ENCODE measurements at regions not wholly inside any gene's neighbourhood (a gene's known extent, or its start where the extent isn't known, plus 50 kb on each side); places are given as distances from the start of the nearest gene placed in this dataset.
"Not testable (repeated sequence)": the region's sequence is repeated elsewhere in the genome, so short reads cannot be mapped to it uniquely, and the experiment has no call there.

- H3K27ac ChIP-seq (ENCODE audit: extremely low read length, insufficient read depth, low read length); POLR2A ChIA-PET; CTCF ChIA-PET (ENCODE audit: low intra/inter-chr PET ratio, low total read pairs); H3K36me3 ChIP-seq (replicated peaks in 1 of 2; ENCODE audit: control insufficient read depth in 1 of 2, insufficient read depth in 2 of 2, low read length in 2 of 2); H3K9me3 ChIP-seq (ENCODE audit: low read length); FAIRE-seq; H3K4me1 ChIP-seq (ENCODE audit: insufficient read depth, low read length); H3K4me2 ChIP-seq (ENCODE audit: low read depth, low read length); in situ Hi-C loops (cut with HindIII; ENCODE audit: extremely low pct_ligation_motif_present, low pct_unique_long_range_greater_than_20kb); H3K79me2 ChIP-seq (ENCODE audit: insufficient read depth, low read length); BruUV-seq (replicated peaks); ATAC-seq; H3K27me3 ChIP-seq (ENCODE audit: control insufficient read depth in 1 of 2, insufficient read depth in 2 of 2, low read length in 2 of 2); H4K20me1 ChIP-seq (ENCODE audit: insufficient read depth, low read length); H2AFZ ChIP-seq (ENCODE audit: low read length); H3K9ac ChIP-seq (ENCODE audit: insufficient read depth, low read depth, low read length); intact Hi-C loops (cut with micrococcal nuclease; ENCODE audit: unreplicated experiment); DNase-seq (ENCODE audit: low spot score); H3K4me3 ChIP-seq (replicated peaks in 1 of 3; ENCODE audit: insufficient read depth in 1 of 3, low read depth in 2 of 3, low read length in 3 of 3): not testable (repeated sequence)
- 79% methylated on average over 9 of the region's 40 CpGs for WGBS (ENCODE audit: low lambda C conversion rate)
Measured at GRCh38 chr14:105721996-105722709, 195.8 kb downstream of the TMEM121 start.

GRCh38 chr14:105723271-105723670 is 196.9 kb downstream of the TMEM121 start:
- intact Hi-C loops (cut with micrococcal nuclease; ENCODE audit: unreplicated experiment); H3K27me3 ChIP-seq (ENCODE audit: control insufficient read depth in 1 of 2, insufficient read depth in 2 of 2, low read length in 2 of 2); POLR2A ChIA-PET; H3K36me3 ChIP-seq (replicated peaks in 1 of 2; ENCODE audit: control insufficient read depth in 1 of 2, insufficient read depth in 2 of 2, low read length in 2 of 2); H2AFZ ChIP-seq (ENCODE audit: low read length); H3K4me3 ChIP-seq (replicated peaks in 1 of 3; ENCODE audit: insufficient read depth in 1 of 3, low read depth in 2 of 3, low read length in 3 of 3); H4K20me1 ChIP-seq (ENCODE audit: insufficient read depth, low read length); DNase-seq (ENCODE audit: low spot score); FAIRE-seq; H3K9ac ChIP-seq (ENCODE audit: insufficient read depth, low read depth, low read length); H3K4me1 ChIP-seq (ENCODE audit: insufficient read depth, low read length); ATAC-seq; in situ Hi-C loops (cut with HindIII; ENCODE audit: extremely low pct_ligation_motif_present, low pct_unique_long_range_greater_than_20kb); H3K27ac ChIP-seq (ENCODE audit: extremely low read length, insufficient read depth, low read length); H3K4me2 ChIP-seq (ENCODE audit: low read depth, low read length); H3K79me2 ChIP-seq (ENCODE audit: insufficient read depth, low read length); CTCF ChIA-PET (ENCODE audit: low intra/inter-chr PET ratio, low total read pairs); H3K9me3 ChIP-seq (ENCODE audit: low read length); BruUV-seq (replicated peaks): not testable (repeated sequence)
- 45% methylated on average over 2 of the region's 8 CpGs for WGBS (ENCODE audit: low lambda C conversion rate)

GRCh38 chr14:105723776-105724175 is 197.4 kb downstream of the TMEM121 start:
- in situ Hi-C loops (cut with HindIII; ENCODE audit: extremely low pct_ligation_motif_present, low pct_unique_long_range_greater_than_20kb); BruUV-seq (replicated peaks): not testable (repeated sequence)

DNA sequence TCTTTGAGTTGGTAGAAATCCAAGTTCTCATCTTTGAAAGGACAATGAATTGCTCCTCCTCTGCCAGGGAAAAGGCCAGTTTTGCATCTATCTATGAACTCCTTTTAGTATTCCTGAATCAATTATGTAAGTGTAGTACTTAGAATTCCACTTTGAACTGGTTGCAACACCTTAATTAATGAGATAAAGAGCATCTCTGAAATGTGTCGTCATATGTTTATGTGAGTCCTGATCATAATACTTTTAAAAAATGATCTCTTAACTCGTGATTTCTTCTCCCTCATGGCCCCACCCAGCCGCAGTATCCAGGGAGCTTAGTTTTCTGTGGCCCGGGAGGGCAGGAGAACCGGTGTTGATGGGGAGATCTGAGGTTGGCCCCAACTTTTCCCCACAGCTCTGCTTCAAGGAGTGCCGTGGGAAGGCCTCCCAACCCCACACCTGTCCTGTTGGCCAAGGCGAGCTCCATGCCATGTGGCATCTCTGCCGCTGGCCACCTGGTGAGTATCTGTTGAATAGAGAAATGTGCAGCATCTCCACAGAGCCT is 203.5 kb downstream of the TMEM121 start:
- WGBS (ENCODE audit: low lambda C conversion rate) = 5% methylated on average over 7 of the region's 8 CpGs
- CTCF ChIA-PET (ENCODE audit: low intra/inter-chr PET ratio, low total read pairs); H3K4me2 ChIP-seq (ENCODE audit: low read depth, low read length); H3K9me3 ChIP-seq (ENCODE audit: low read length); H4K20me1 ChIP-seq (ENCODE audit: insufficient read depth, low read length); FAIRE-seq; H3K27me3 ChIP-seq (ENCODE audit: control insufficient read depth in 1 of 2, insufficient read depth in 2 of 2, low read length in 2 of 2); H2AFZ ChIP-seq (ENCODE audit: low read length); H3K4me1 ChIP-seq (ENCODE audit: insufficient read depth, low read length); H3K79me2 ChIP-seq (ENCODE audit: insufficient read depth, low read length); POLR2A ChIA-PET; H3K9ac ChIP-seq (ENCODE audit: insufficient read depth, low read depth, low read length); H3K4me3 ChIP-seq (replicated peaks in 1 of 3; ENCODE audit: insufficient read depth in 1 of 3, low read depth in 2 of 3, low read length in 3 of 3); H3K27ac ChIP-seq (ENCODE audit: extremely low read length, insufficient read depth, low read length); H3K36me3 ChIP-seq (replicated peaks in 1 of 2; ENCODE audit: control insufficient read depth in 1 of 2, insufficient read depth in 2 of 2, low read length in 2 of 2); DNase-seq (ENCODE audit: low spot score); ATAC-seq; intact Hi-C loops (cut with micrococcal nuclease; ENCODE audit: unreplicated experiment); BruUV-seq (replicated peaks); in situ Hi-C loops (cut with HindIII; ENCODE audit: extremely low pct_ligation_motif_present, low pct_unique_long_range_greater_than_20kb): not testable (repeated sequence)

More at GRCh38 chr14:105723776-105724175, 197.4 kb downstream of the TMEM121 start:
- H3K9ac ChIP-seq (ENCODE audit: insufficient read depth, low read depth, low read length); H3K79me2 ChIP-seq (ENCODE audit: insufficient read depth, low read length); POLR2A ChIA-PET; H3K27ac ChIP-seq (ENCODE audit: extremely low read length, insufficient read depth, low read length); H3K36me3 ChIP-seq (replicated peaks in 1 of 2; ENCODE audit: control insufficient read depth in 1 of 2, insufficient read depth in 2 of 2, low read length in 2 of 2); H4K20me1 ChIP-seq (ENCODE audit: insufficient read depth, low read length); FAIRE-seq; ATAC-seq; H3K4me1 ChIP-seq (ENCODE audit: insufficient read depth, low read length); CTCF ChIA-PET (ENCODE audit: low intra/inter-chr PET ratio, low total read pairs); H3K27me3 ChIP-seq (ENCODE audit: control insufficient read depth in 1 of 2, insufficient read depth in 2 of 2, low read length in 2 of 2); H2AFZ ChIP-seq (ENCODE audit: low read length); H3K9me3 ChIP-seq (ENCODE audit: low read length); DNase-seq (ENCODE audit: low spot score); H3K4me2 ChIP-seq (ENCODE audit: low read depth, low read length); H3K4me3 ChIP-seq (replicated peaks in 1 of 3; ENCODE audit: insufficient read depth in 1 of 3, low read depth in 2 of 3, low read length in 3 of 3); intact Hi-C loops (cut with micrococcal nuclease; ENCODE audit: unreplicated experiment): not testable (repeated sequence)
- 71% methylated on average over 7 of the region's 15 CpGs for WGBS (ENCODE audit: low lambda C conversion rate)

Data from HepG2 (cell line).